Adrenal gland (tissue), 9 donors: ENCODE measurements at regions not wholly inside any gene's neighbourhood (a gene's known extent, or its start where the extent isn't known, plus 50 kb on each side); places are given as distances from the start of the nearest gene placed in this dataset.

Experiments used
- DNase-seq, 7 donors: peaks; one replicate each; pipeline ENCODE4 v3.0.0-alpha.2; 2019 to 2020
- H3K27ac ChIP-seq, 5 donors: fragments of 200-600 bp; sonication (generic) in 4 of 5; 1 replicate in 3 of 5; 2 replicates in 2 of 5; pipeline versions ENCODE4 v1.5.1 to v1.8.0; 2016 to 2020; ENCODE audit warnings: mild to moderate bottlenecking in 1 of 5
- H3K27me3 ChIP-seq: fragments of 200-600 bp; 2 replicates; pipeline ENCODE4 v1.8.0; 2021
- H3K36me3 ChIP-seq, 2 donors: fragments of 200-600 bp; replicated peaks in 1 of 2; 1 replicate in 1 of 2; 2 replicates in 1 of 2; pipeline versions ENCODE4 v1.5.1 to v1.8.0; 2018 to 2022
- H3K4me1 ChIP-seq, 2 donors: fragments of 200-600 bp; replicated peaks in 1 of 2; 1 replicate in 1 of 2; 2 replicates in 1 of 2; pipeline versions ENCODE4 v1.5.1 to v1.8.0; 2018 to 2021
- H3K4me3 ChIP-seq, 4 donors: fragments of 200-600 bp; sonication (generic) in 3 of 4; one replicate each; pipeline ENCODE4 v1.5.1; 2016 to 2018
- H3K9me3 ChIP-seq, 3 donors: fragments of 200-600 bp; sonication (generic) in 1 of 3; replicated peaks in 1 of 3; 1 replicate in 2 of 3; 2 replicates in 1 of 3; pipeline versions ENCODE4 v1.5.1 to v1.8.0; 2016 to 2021
- POLR2A ChIP-seq, 2 donors: fragments of 450-650 bp; IDR thresholded peaks; one replicate each; pipeline ENCODE4 v1.6.1; 2017; ENCODE audit warnings: antibody characterized with exemption in 2 of 2, mild to moderate bottlenecking in 2 of 2, moderate library complexity in 1 of 2
- WGBS, 4 donors: extraction: QIAGEN DNeasy Blood & Tissue Kit in 2 of 4; methylation state at CpG; one replicate each; pipeline versions ENCODE4 v1.1.5 to v1.1.7; 2013 to 2017; 5-methylcytosine and 5-hydroxymethylcytosine counted together
- intact Hi-C, 2 donors: fragments of 100-400 bp; cut with DNase I; formaldehyde crosslinking; loops; one replicate each; pipeline versions ENCODE4 v1.14.1 to v1.15.0; 2022 to 2023
- TF ChIP-seq, protein P1 (sequence below), 6 experiments: fragments of 450-650 bp in 4 of 6; fragments of 200-600 bp in 2 of 6; sonication (generic) in 1 of 6; IDR thresholded peaks; 1 replicate in 5 of 6; 2 replicates in 1 of 6; pipeline versions ENCODE4 v1.5.1 to v1.8.0; 2016 to 2021; ENCODE audit warnings: antibody characterized with exemption in 6 of 6, mild to moderate bottlenecking in 2 of 6, moderate library complexity in 1 of 6
- donor health status: healthy with polysubstance abuse.
- donor health status: Bipolar disorder and iron deficiency.
- donor health status: DM: yes; HTN: yes; CAD: no.
- donor health status: DM: no; HTN: no; CAD: no.
- donor health status: DM: no; HTN: no; CAD: no.

DNA sequence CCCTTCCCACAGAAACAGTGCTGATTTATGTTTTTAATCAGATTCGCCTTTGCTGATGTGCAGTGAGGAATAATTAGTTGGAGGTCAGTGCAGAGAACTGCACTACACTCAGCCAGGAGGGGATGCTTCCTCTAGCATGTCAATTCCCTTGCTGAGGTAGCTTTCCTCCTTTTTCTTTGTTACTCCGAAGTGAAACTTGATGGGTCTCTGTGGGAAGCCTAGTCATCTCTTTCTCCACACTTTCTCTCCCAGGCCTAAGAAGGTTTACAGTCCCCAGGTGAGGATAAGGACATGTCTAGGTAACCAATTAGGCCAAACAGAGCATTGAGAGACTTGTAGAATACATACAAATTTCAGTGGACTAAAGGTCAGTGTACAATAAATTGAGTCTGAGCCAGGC lies 461.8 kb downstream of the KIF4B start:
- no peaks in the 10 kb centered on the region for H3K27me3 ChIP-seq
- H3K4me1 ChIP-seq, result no peaks in the 10 kb centered on the region
- H3K27ac ChIP-seq, result no peak overlapping the region
- H3K9me3 ChIP-seq, result no peaks in the 10 kb centered on the region
- 25 to 65% (median 53%) methylated on average over 2 of the region's 2 CpGs for WGBS, 4 donors
- intact Hi-C loops, result no loop called here
- no peak overlapping the region for H3K4me3 ChIP-seq
- DNase-seq, result no peak
- no peaks in the 10 kb centered on the region for H3K36me3 ChIP-seq
- TF ChIP-seq, protein P1, sequence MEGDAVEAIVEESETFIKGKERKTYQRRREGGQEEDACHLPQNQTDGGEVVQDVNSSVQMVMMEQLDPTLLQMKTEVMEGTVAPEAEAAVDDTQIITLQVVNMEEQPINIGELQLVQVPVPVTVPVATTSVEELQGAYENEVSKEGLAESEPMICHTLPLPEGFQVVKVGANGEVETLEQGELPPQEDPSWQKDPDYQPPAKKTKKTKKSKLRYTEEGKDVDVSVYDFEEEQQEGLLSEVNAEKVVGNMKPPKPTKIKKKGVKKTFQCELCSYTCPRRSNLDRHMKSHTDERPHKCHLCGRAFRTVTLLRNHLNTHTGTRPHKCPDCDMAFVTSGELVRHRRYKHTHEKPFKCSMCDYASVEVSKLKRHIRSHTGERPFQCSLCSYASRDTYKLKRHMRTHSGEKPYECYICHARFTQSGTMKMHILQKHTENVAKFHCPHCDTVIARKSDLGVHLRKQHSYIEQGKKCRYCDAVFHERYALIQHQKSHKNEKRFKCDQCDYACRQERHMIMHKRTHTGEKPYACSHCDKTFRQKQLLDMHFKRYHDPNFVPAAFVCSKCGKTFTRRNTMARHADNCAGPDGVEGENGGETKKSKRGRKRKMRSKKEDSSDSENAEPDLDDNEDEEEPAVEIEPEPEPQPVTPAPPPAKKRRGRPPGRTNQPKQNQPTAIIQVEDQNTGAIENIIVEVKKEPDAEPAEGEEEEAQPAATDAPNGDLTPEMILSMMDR (IDR thresholded peaks at IDR 0.05), result no peak
- TF ChIP-seq POLR2A (IDR thresholded peaks at IDR 0.05), result no peak

DNA sequence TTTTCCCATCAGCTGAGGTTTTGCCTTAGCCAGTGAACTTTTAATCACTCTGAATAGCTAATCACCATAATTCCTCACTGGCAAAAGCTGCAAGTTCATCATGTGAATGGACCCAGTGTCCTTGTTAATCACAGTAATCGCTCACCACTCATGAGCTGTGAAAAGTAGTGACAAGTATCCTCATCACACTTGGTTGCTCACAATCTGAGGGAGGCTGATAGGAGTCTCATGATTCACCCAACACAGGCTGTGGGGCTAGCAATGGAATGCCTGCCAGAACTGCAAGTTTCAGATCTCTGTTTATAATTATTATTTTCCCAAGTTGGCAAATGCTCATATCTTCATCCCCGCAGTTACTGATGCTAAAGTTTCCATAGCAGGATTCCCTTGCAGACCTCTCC lies 467.2 kb downstream of the KIF4B start:
- Histone ChIP-seq H3K27ac (no peak overlapping the region), H3K4me1 (no peaks in the 10 kb centered on the region), H3K36me3 (no peaks in the 10 kb centered on the region), H3K9me3 (no peaks in the 10 kb centered on the region), H3K4me3 (no peak overlapping the region), H3K27me3 (no peaks in the 10 kb centered on the region)
- intact Hi-C loops, result no loop called here
- no peak for TF ChIP-seq POLR2A (IDR thresholded peaks at IDR 0.05)
- TF ChIP-seq, protein P1 (IDR thresholded peaks at IDR 0.05), result no peak
- WGBS, 4 donors, result 61 to 78% (median 72%) methylated on average over 2 of the region's 2 CpGs
- no peak for DNase-seq

DNA sequence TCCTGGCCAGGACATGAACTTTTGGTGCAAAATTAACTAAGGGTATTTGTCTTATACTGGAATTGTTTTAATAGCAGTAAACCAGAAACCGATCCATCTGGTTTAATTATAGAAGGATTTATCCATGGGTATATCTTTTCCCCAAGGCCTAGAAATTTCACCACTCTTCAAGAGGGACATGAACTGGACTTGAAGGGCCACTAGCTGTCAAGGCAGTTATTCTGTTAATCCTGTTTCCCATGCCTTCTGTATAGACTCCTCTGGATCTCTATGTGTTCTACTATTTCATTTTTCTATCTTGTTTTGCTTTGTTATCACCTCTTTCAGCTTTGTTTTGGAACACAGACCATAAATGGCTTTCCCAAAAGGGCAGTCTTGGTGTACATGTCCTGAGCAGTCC lies 467.6 kb downstream of the KIF4B start:
- no peaks in the 10 kb centered on the region for H3K27me3 ChIP-seq
- no peaks in the 10 kb centered on the region for H3K9me3 ChIP-seq
- no peaks in the 10 kb centered on the region for H3K4me1 ChIP-seq
- no peak for DNase-seq
- no peak overlapping the region for H3K27ac ChIP-seq
- TF ChIP-seq, protein P1 (IDR thresholded peaks at IDR 0.05), result no peak
- WGBS, 4 donors, result 79 to 90% (median 86%) methylated on average over 1 of the region's 1 CpG
- H3K36me3 ChIP-seq, result no peaks in the 10 kb centered on the region
- intact Hi-C loops, result no loop called here
- H3K4me3 ChIP-seq, result no peak overlapping the region

DNA sequence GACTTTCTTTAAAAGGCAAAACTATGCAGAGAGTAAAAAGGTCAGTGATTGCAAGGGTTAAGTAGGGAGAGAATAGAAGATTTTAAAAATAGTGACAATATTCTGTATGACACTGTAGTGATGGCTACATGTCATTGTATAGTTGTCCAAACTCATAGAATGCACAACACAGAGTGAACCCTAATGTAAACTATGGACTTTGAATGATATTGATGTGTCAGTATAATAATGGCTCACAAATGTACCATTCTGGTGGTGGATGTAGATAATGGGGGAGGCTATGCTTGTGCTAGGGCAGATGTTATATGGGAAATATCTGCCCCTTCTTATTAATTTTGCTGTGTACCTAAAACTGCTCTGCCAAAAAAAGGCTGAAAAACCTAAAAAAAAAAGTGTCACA lies 468.9 kb downstream of the KIF4B start:
- H3K36me3 ChIP-seq, result no peaks in the 10 kb centered on the region
- H3K4me3 ChIP-seq, result no peak overlapping the region
- TF ChIP-seq, protein P1 (IDR thresholded peaks at IDR 0.05), result no peak
- TF ChIP-seq POLR2A (IDR thresholded peaks at IDR 0.05), result no peak
- H3K9me3 ChIP-seq, result no peaks in the 10 kb centered on the region
- H3K4me1 ChIP-seq, result no peaks in the 10 kb centered on the region
- no peaks in the 10 kb centered on the region for H3K27me3 ChIP-seq
- intact Hi-C loops, result no loop called here
- DNase-seq, result no peak
- H3K27ac ChIP-seq, result no peak overlapping the region
